MM.1S (cell line): ENCODE measurements at regions not wholly inside any gene's neighbourhood (a gene's known extent, or its start where the extent isn't known, plus 50 kb on each side); places are given as distances from the start of the nearest gene placed in this dataset.

ENCODE experiments used
- DNase-seq: peaks from one replicate; pipeline ENCODE4 v3.0.0-alpha.2; 2015
- H2AFZ ChIP-seq: fragments of 300-600 bp; sonication (generic); 2 replicates; pipeline ENCODE4 v1.6.0; 2016; ENCODE audit warnings: antibody characterized with exemption, low read length
- H3F3A ChIP-seq: fragments of 300-600 bp; sonication (generic); 2 replicates; pipeline ENCODE4 v1.6.1; 2016; ENCODE audit warnings: mild to moderate bottlenecking, antibody characterized with exemption, low read length, moderate library complexity, mixed read lengths; ENCODE audit not compliant: insufficient read depth
- H3K27ac ChIP-seq: fragments of 300-600 bp; sonication (generic); 2 replicates; pipeline ENCODE4 v1.5.1; 2016; ENCODE audit warnings: mild to moderate bottlenecking, low read length
- H3K27me3 ChIP-seq: fragments of 300-600 bp; sonication (generic); replicated peaks from 2 replicates; pipeline ENCODE4 v1.6.0; 2016; ENCODE audit warnings: low read length; ENCODE audit not compliant: insufficient read depth
- H3K36me3 ChIP-seq: fragments of 300-600 bp; sonication (generic); replicated peaks from 2 replicates; pipeline ENCODE4 v1.6.1; 2016; ENCODE audit warnings: mild to moderate bottlenecking, low read length, mixed read lengths; ENCODE audit not compliant: insufficient read depth
- H3K4me1 ChIP-seq: fragments of 300-600 bp; sonication (generic); 2 replicates; pipeline ENCODE4 v1.6.1; 2016; ENCODE audit warnings: low read length, mixed read lengths
- H3K4me2 ChIP-seq: fragments of 300-600 bp; sonication (generic); 2 replicates; pipeline ENCODE4 v1.6.0; 2016; ENCODE audit warnings: low read depth, low read length
- H3K4me3 ChIP-seq: fragments of 300-600 bp; sonication (generic); 2 replicates; pipeline ENCODE4 v1.5.1; 2016; ENCODE audit warnings: low read length, mixed read lengths
- H3K79me2 ChIP-seq: fragments of 300-600 bp; sonication (generic); 2 replicates; pipeline ENCODE4 v1.6.1; 2016; ENCODE audit warnings: mixed run types, low read length, mixed read lengths
- H3K9ac ChIP-seq: fragments of 300-600 bp; sonication (generic); 2 replicates; pipeline ENCODE4 v1.6.1; 2016; ENCODE audit warnings: low read length, mixed read lengths
- H3K9me2 ChIP-seq: fragments of 300-600 bp; sonication (generic); replicated peaks from 2 replicates; pipeline ENCODE4 v1.6.1; 2016; ENCODE audit warnings: mild to moderate bottlenecking, low read length, mixed read lengths; ENCODE audit not compliant: insufficient read depth
- H3K9me3 ChIP-seq: fragments of 300-600 bp; sonication (generic); replicated peaks from 2 replicates; pipeline ENCODE4 v1.6.1; 2016; ENCODE audit warnings: mild to moderate bottlenecking, low read length, mixed read lengths; ENCODE audit not compliant: insufficient read depth
- H4K20me1 ChIP-seq: fragments of 300-600 bp; sonication (generic); 2 replicates; pipeline ENCODE4 v1.6.1; 2016; ENCODE audit warnings: mild to moderate bottlenecking, low read length, moderate library complexity, mixed read lengths; ENCODE audit not compliant: insufficient read depth
- CTCF ChIP-seq: fragments of 300-600 bp; sonication (generic); IDR thresholded peaks from 2 replicates; pipeline ENCODE4 v1.5.1; 2016; ENCODE audit warnings: antibody characterized with exemption, low read length, mixed read lengths
- EZH2 ChIP-seq: fragments of 300-600 bp; sonication (generic); optimal IDR thresholded peaks from 2 replicates; pipeline ENCODE3; 2017; ENCODE audit warnings: low read depth, mild to moderate bottlenecking, antibody characterized with exemption, low read length, mixed read lengths
- EZH2phosphoT487 ChIP-seq: fragments of 300-600 bp; sonication (generic); IDR thresholded peaks from 2 replicates; pipeline ENCODE4 v1.6.1; 2018; ENCODE audit warnings: antibody characterized with exemption, low read length

- Histone ChIP-seq H3K27ac (no peak overlapping the region), H3K4me2 (no peak overlapping the region), H3K79me2 (no peaks in the 10 kb centered on the region), H3F3A (no peaks in the 10 kb centered on the region), H2AFZ (no peak overlapping the region), H3K9ac (no peak overlapping the region), H4K20me1 (no peaks in the 10 kb centered on the region), H3K4me3 (no peak overlapping the region), H3K9me3 (no peaks in the 10 kb centered on the region), H3K27me3 (no peaks in the 10 kb centered on the region), H3K36me3 (no peaks in the 10 kb centered on the region), H3K4me1 (no peaks in the 10 kb centered on the region), H3K9me2 (no peaks in the 10 kb centered on the region)
- no peak for TF ChIP-seq EZH2phosphoT487
- TF ChIP-seq CTCF = no peak
- no peak for TF ChIP-seq EZH2
- no peak for DNase-seq
Measured at GRCh38 chr3:78112291-78113010, 1072.6 kb downstream of the ROBO2 start.

GRCh38 chr3:78115983-78116382 lies 1076.1 kb downstream of the ROBO2 start:
- Histone ChIP-seq H3K79me2 (no peaks in the 10 kb centered on the region), H3K4me3 (no peak overlapping the region), H3K9me3 (no peaks in the 10 kb centered on the region), H3K9me2 (no peaks in the 10 kb centered on the region), H2AFZ (no peak overlapping the region), H4K20me1 (no peaks in the 10 kb centered on the region), H3K27me3 (no peaks in the 10 kb centered on the region), H3K4me2 (no peak overlapping the region), H3K4me1 (no peaks in the 10 kb centered on the region), H3K36me3 (no peaks in the 10 kb centered on the region), H3F3A (no peaks in the 10 kb centered on the region), H3K27ac (no peak overlapping the region), H3K9ac (no peak overlapping the region)
- TF ChIP-seq EZH2 (no peak), CTCF (no peak), EZH2phosphoT487 (no peak)
- no peak for DNase-seq

GRCh38 chr3:78116874-78117273 lies 1077.0 kb downstream of the ROBO2 start:
- Histone ChIP-seq H3K27ac (no peak overlapping the region), H3K4me3 (no peak overlapping the region), H4K20me1 (no peaks in the 10 kb centered on the region), H3K9ac (no peak overlapping the region), H3F3A (no peaks in the 10 kb centered on the region), H3K4me1 (no peaks in the 10 kb centered on the region), H3K4me2 (no peak overlapping the region), H3K9me3 (no peaks in the 10 kb centered on the region), H2AFZ (no peak overlapping the region), H3K79me2 (no peaks in the 10 kb centered on the region), H3K36me3 (no peaks in the 10 kb centered on the region), H3K9me2 (no peaks in the 10 kb centered on the region), H3K27me3 (no peaks in the 10 kb centered on the region)
- DNase-seq = no peak
- TF ChIP-seq EZH2phosphoT487 (no peak), EZH2 (no peak), CTCF (no peak)
